ENCODE measurements at regions not wholly inside any gene's neighbourhood (a gene's known extent, or its start where the extent isn't known, plus 50 kb on each side); places are given as distances from the start of the nearest gene placed in this dataset.

DNA sequence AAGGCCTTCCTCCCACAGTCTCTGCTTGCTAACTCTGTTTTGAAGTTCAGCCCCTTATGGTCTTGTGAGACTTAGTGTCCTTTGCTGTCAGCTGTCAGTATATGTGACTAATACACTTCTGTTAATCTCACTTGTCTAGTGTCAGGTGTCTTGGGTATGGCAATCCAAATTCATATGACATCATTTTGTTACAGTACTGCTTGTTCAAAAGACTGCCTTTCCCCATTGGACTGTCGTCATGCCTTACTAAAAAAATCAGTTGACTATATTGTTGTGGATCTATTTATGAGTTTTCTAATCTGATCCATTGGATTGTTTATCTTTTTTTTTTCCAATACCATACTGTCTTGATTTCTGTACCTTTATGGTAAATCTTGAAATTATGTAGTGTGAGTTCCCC lies 611.4 kb upstream of the HS6ST1 start:
- H3K36me3 Mint-ChIP-seq (ENCODE audit: low read depth), result no peaks in the 10 kb centered on the region
- intact Hi-C loops (cut with micrococcal nuclease), result no loop called here
- no peak overlapping the region for H3K27ac Mint-ChIP-seq
- H3K27me3 Mint-ChIP-seq (ENCODE audit: low read depth), result no peaks in the 10 kb centered on the region
- peaks cover 4% of the 10 kb centered on the region for H3K9me3 Mint-ChIP-seq
- no peak for DNase-seq
- CTCF ChIA-PET, result no interaction called here
- no peak overlapping the region for H3K4me3 Mint-ChIP-seq
- H3K4me1 Mint-ChIP-seq (ENCODE audit: low read depth), result no peaks in the 10 kb centered on the region

DNA sequence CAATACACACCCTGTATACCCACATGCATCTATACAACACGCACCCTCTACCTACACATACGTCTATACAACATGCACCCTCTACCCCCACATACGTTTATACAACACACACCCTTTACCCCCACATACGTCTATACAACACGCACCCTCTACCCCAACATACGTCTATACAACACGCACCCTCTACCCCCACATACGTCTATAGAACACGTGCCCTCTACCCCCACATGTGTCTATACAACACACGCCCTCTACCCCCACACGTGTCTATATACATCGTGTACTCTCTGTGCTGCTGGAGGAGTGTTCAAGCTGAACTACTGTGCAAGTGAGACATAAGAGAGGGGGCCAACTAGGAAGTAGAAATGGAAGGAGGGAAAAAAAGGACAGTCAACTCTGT lies 621.7 kb upstream of the HS6ST1 start:
- no peaks in the 10 kb centered on the region for H3K9me3 Mint-ChIP-seq
- intact Hi-C loops (cut with micrococcal nuclease), result no loop called here
- no peak for DNase-seq
- H3K4me3 Mint-ChIP-seq, result no peak overlapping the region
- H3K27me3 Mint-ChIP-seq (ENCODE audit: low read depth), result no peaks in the 10 kb centered on the region
- H3K36me3 Mint-ChIP-seq (ENCODE audit: low read depth), result no peaks in the 10 kb centered on the region
- H3K27ac Mint-ChIP-seq, result no peak overlapping the region
- H3K4me1 Mint-ChIP-seq (ENCODE audit: low read depth), result no peaks in the 10 kb centered on the region
- CTCF ChIA-PET, result no interaction called here

DNA sequence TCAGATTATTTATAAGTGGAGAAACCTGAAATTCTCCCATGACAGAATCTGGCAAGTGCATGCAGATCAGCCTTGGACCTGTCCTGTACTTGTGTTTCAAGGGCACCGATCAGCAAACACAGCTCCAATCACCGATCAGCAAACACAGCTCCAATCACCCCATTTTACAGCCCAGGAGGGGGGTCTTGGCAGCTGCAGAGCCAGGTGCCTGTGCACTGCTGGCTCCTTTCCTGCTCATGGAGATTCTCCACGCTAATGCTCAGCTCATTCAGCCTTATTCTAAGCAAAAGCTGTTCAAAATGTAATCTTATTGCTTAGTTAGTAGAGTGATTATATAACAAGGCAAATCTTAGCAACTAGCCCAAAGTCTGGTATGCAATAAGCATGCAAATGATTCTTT lies 623.1 kb upstream of the HS6ST1 start:
- H3K27ac Mint-ChIP-seq, result no peak overlapping the region
- no peak overlapping the region for H3K4me3 Mint-ChIP-seq
- DNase-seq, result no peak
- H3K36me3 Mint-ChIP-seq (ENCODE audit: low read depth), result no peaks in the 10 kb centered on the region
- H3K4me1 Mint-ChIP-seq (ENCODE audit: low read depth), result no peaks in the 10 kb centered on the region
- H3K9me3 Mint-ChIP-seq, result no peaks in the 10 kb centered on the region
- intact Hi-C loops (cut with micrococcal nuclease), result no loop called here
- H3K27me3 Mint-ChIP-seq (ENCODE audit: low read depth), result no peaks in the 10 kb centered on the region
- CTCF ChIA-PET, result interaction anchor here (1.0 kb wide), 1 partner anchor 36 kb away, joined by 3 read pairs; no protein-coding TSS in a partner anchor

DNA sequence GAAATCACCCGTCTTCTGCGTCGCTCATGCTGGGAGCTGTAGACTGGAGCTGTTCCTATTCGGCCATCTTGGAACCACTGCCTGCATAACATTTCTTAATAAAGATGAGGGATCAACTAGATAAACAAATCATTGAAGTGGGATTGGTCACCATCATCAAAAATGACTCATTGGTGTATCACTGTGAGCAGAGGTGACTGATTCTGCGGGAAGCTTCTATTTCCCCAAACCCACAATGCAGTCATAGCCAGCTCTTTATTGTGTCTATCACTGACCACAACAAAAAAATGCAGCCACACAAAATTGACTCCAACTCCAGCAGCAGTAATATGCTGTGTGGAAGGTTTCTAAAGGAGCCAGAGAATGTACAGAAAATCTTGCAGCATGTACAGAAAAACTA lies 630.7 kb upstream of the HS6ST1 start:
- H3K9me3 Mint-ChIP-seq, result peaks cover 3% of the 10 kb centered on the region
- no peak for DNase-seq
- no peaks in the 10 kb centered on the region for H3K4me1 Mint-ChIP-seq (ENCODE audit: low read depth)
- H3K4me3 Mint-ChIP-seq, result no peak overlapping the region
- CTCF ChIA-PET, result no interaction called here
- no peak overlapping the region for H3K27ac Mint-ChIP-seq
- H3K27me3 Mint-ChIP-seq (ENCODE audit: low read depth), result peaks cover 2% of the 10 kb centered on the region
- no peaks in the 10 kb centered on the region for H3K36me3 Mint-ChIP-seq (ENCODE audit: low read depth)
- intact Hi-C loops (cut with micrococcal nuclease), result no loop called here

DNA sequence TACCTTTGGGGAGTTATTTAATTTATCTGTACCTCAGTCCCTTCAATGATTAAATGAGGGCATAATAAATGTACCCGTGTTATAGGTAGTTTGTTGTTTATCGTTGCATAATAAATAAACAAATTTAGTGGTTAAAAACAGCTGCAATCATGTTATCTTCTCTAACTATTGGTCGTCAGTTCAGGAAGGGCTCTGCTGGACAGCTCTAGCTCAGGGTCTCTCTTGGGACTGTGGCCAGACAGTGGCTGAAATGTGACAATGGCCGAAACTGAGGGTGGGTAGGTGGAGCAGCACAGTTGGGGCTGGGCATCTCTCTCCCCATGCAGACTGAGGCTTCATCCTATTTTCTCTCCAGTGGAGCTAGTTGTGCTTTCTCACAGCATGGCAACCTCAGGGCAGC lies 632.1 kb upstream of the HS6ST1 start:
- DNase-seq, result no peak
- H3K36me3 Mint-ChIP-seq (ENCODE audit: low read depth), result no peaks in the 10 kb centered on the region
- H3K4me1 Mint-ChIP-seq (ENCODE audit: low read depth), result no peaks in the 10 kb centered on the region
- H3K27me3 Mint-ChIP-seq (ENCODE audit: low read depth), result peaks cover 2% of the 10 kb centered on the region
- H3K27ac Mint-ChIP-seq, result no peak overlapping the region
- peaks cover 3% of the 10 kb centered on the region for H3K9me3 Mint-ChIP-seq
- CTCF ChIA-PET, result no interaction called here
- intact Hi-C loops (cut with micrococcal nuclease), result no loop called here
- no peak overlapping the region for H3K4me3 Mint-ChIP-seq

DNA sequence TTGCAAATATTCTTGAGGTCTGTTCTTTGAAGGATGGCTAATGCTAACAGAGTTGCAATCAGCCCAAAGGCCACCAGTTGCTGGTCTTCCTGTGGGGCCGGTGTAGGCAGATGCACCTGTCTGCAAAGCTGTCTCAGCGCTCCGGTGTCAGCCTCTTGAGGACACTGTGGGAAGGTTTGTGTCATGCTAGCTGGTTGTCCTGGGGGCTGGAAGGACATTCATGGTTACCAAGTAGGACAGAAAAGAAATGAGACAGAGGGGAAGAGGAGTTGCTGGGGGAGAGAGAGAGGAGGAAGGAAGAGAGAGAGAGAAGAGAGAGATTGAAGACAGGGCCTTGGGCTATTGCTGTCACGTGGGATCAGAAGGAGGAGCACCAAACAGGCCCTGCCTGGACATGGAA lies 639.6 kb upstream of the HS6ST1 start:
- H3K4me1 Mint-ChIP-seq (ENCODE audit: low read depth), result no peaks in the 10 kb centered on the region
- intact Hi-C loops (cut with micrococcal nuclease), result no loop called here
- no peak overlapping the region for H3K27ac Mint-ChIP-seq

DNA sequence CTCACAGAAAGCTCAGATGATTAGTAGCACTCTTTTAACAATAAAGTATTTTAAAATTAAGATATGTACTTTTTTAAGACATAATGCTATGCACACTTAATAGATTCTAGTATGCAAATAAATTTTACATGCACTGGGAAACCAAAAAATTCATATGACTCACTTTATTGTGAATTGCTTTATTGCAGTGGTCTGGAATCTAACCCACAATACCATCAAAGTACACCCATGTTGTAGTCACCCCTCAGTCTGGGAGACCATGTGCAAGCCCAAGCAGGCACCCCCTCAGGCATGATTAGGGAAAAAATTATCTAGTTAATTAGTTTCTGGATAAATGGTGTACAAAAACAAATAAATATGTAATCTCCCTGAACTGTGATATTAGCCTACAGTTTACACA lies 649.0 kb upstream of the HS6ST1 start:
- H3K4me1 Mint-ChIP-seq (ENCODE audit: low read depth), result no peaks in the 10 kb centered on the region
- H3K36me3 Mint-ChIP-seq (ENCODE audit: low read depth), result no peaks in the 10 kb centered on the region
- H3K27ac Mint-ChIP-seq, result no peak overlapping the region
- CTCF ChIA-PET, result no interaction called here
- no peaks in the 10 kb centered on the region for H3K27me3 Mint-ChIP-seq (ENCODE audit: low read depth)
- intact Hi-C loops (cut with micrococcal nuclease), result no loop called here
- DNase-seq, result no peak
- H3K9me3 Mint-ChIP-seq, result no peaks in the 10 kb centered on the region
- H3K4me3 Mint-ChIP-seq, result no peak overlapping the region

More for the DNA sequence above, 639.6 kb upstream of the HS6ST1 start:
- DNase-seq, result no peak
- CTCF ChIA-PET, result no interaction called here
- no peak overlapping the region for H3K4me3 Mint-ChIP-seq
- H3K9me3 Mint-ChIP-seq, result peaks cover 5% of the 10 kb centered on the region
- no peaks in the 10 kb centered on the region for H3K36me3 Mint-ChIP-seq (ENCODE audit: low read depth)
- no peaks in the 10 kb centered on the region for H3K27me3 Mint-ChIP-seq (ENCODE audit: low read depth)

DNA sequence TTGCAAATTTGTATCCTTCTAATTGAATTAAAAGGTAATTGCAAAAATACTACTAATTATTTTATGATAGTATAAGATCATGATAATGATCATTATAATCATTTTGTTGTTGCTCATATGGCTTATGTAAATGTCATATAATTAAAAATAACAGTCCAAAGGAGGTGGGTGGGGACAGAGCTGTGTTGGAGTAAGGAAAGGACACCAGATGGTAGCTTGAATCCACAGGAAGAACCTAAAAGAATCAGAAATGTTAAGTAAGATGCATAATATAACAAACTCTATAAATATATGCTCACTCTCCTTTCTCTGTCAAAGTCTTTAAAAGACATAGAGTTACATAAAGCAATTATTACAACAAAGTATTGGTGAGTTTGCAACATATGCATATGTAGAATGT lies 650.7 kb upstream of the HS6ST1 start:
- CTCF ChIA-PET, result no interaction called here
- no peaks in the 10 kb centered on the region for H3K4me1 Mint-ChIP-seq (ENCODE audit: low read depth)
- H3K27ac Mint-ChIP-seq, result no peak overlapping the region
- H3K27me3 Mint-ChIP-seq (ENCODE audit: low read depth), result no peaks in the 10 kb centered on the region
- intact Hi-C loops (cut with micrococcal nuclease), result no loop called here
- DNase-seq, result no peak
- no peaks in the 10 kb centered on the region for H3K36me3 Mint-ChIP-seq (ENCODE audit: low read depth)
- no peaks in the 10 kb centered on the region for H3K9me3 Mint-ChIP-seq
- H3K4me3 Mint-ChIP-seq, result no peak overlapping the region

DNA sequence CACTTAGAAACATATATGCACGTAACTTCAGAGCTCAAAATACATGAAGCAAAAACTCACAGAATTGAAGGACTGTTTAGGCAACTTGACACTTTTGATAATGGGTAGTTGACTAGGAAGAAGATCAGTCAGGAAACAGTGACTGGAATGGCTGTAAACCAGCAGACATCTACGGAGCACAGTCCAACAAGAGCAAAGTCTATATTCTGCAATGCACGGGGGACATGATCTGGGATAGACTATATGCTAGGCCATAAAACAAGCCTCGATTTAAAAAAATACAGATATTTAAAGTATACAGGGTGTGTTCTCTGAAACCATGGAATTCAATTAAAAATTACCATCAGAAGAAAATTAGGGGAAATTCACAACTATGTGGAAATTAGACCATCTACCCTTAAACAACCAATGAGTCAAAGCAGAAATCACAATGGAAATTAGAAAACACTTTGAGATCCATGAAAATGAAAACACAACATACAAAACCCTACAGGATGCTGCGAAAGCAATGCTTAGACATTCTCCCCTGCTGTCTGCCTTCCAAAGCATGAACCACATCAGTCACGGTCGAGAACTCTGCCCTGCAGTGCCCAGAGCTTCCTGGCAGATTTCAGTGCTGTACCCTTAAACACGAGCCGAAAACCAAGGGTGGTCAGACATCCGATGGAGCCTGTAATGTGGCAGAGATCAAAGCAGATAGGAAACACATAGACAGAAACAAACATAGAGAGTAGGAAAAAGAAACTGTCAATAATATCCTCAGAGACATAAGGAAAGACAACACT lies 651.9 kb upstream of the HS6ST1 start:
- intact Hi-C loops (cut with micrococcal nuclease), result no loop called here
- H3K9me3 Mint-ChIP-seq, result no peaks in the 10 kb centered on the region
- H3K4me1 Mint-ChIP-seq (ENCODE audit: low read depth), result no peaks in the 10 kb centered on the region
- DNase-seq, result no peak
- H3K36me3 Mint-ChIP-seq (ENCODE audit: low read depth), result no peaks in the 10 kb centered on the region
- H3K27ac Mint-ChIP-seq, result no peak overlapping the region
- CTCF ChIA-PET, result no interaction called here
- H3K4me3 Mint-ChIP-seq, result no peak overlapping the region
- no peaks in the 10 kb centered on the region for H3K27me3 Mint-ChIP-seq (ENCODE audit: low read depth)

DNA sequence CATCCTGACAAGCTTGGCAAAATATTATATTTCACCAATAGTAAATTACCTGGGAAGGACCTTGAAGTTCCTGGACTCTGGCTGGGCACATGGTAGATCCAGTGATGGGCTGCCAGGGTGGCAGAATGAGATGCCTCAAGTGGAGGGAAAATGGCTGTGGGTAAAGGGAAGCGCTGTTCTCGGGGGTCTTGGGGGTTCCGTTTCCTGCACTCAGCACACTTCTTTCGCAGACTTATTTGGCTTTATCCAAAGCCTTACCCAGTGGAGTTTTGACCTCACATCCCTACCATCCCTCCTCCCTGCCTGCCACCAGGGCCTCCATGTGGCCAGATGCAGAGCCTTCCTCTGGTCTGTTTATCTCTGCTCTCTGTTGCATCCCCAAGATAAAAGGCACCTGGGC lies 654.9 kb upstream of the HS6ST1 start:
- no peak for DNase-seq
- H3K27ac Mint-ChIP-seq, result no peak overlapping the region
- H3K9me3 Mint-ChIP-seq, result no peaks in the 10 kb centered on the region
- H3K4me1 Mint-ChIP-seq (ENCODE audit: low read depth), result no peaks in the 10 kb centered on the region
- H3K4me3 Mint-ChIP-seq, result no peak overlapping the region
- intact Hi-C loops (cut with micrococcal nuclease), result no loop called here
- H3K27me3 Mint-ChIP-seq (ENCODE audit: low read depth), result no peaks in the 10 kb centered on the region
- no peaks in the 10 kb centered on the region for H3K36me3 Mint-ChIP-seq (ENCODE audit: low read depth)
- CTCF ChIA-PET, result no interaction called here

DNA sequence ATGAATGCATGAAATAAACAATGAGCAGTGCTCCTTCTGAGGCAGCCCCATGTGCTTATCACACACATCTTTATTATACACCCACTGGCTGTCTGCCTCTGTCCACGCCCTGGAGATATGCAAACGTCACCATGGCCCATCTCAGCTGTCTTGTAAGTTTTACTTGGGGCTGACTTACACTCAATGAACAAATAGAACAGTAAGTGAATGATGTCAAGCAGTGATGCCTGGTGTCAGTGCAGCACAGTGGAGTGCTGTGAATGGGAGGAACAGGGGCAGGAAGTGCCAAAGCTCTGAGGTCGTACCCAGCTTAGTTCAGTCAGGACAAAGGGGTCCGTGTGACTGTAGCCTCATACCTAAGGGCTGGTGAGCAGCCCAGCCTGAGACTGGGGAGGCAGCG lies 659.5 kb upstream of the HS6ST1 start:
- H3K27me3 Mint-ChIP-seq (ENCODE audit: low read depth), result no peaks in the 10 kb centered on the region
- no peaks in the 10 kb centered on the region for H3K9me3 Mint-ChIP-seq
- no peak overlapping the region for H3K27ac Mint-ChIP-seq
- CTCF ChIA-PET, result interaction anchor here (0.7 kb wide), 1 partner anchor 37 kb away, joined by 3 read pairs; no protein-coding TSS in a partner anchor
- H3K4me1 Mint-ChIP-seq (ENCODE audit: low read depth), result no peaks in the 10 kb centered on the region
- no peaks in the 10 kb centered on the region for H3K36me3 Mint-ChIP-seq (ENCODE audit: low read depth)
- H3K4me3 Mint-ChIP-seq, result no peak overlapping the region
- DNase-seq, result no peak
- intact Hi-C loops (cut with micrococcal nuclease), result no loop called here

DNA sequence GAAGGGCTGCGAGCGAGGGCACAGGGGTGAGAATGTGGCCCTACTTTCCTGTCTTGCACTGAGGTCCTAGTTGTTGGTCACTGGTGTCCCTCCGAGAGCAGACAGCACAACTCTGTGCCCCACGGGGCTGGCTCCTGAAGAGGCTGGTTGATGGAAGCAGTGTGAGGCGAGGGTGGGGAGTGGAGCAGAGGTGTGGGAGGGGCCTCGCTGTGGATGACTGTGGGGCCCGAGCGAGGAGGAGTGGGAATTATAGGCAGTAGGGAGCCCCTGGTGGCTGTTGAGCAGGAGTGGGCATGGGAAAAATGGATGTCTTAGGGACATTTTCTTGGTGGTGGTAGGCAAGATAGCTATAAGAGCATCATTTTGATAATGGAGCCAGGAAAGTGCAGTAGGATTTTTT lies 660.5 kb upstream of the HS6ST1 start:
- no peak for DNase-seq

DNA sequence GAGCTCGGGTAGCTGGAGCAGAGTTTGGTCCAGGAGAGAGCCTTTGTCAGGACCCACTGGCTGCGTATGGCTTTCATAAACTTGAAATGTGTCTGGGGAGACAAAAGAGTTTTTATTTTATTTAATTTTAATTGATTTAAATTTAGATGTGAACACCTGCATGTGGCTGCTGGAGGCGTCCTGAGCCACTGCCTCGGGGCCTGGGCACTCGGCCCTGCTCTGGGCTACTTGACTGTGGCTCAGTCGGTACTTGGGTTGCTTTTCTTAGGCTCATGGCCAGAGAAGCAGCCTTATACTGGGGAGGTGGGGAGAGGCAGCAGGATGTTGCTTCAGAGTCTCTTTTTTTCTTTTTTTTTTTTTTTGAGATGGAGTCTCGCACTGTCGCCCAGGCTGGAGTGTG lies 661.8 kb upstream of the HS6ST1 start:
- no peaks in the 10 kb centered on the region for H3K36me3 Mint-ChIP-seq (ENCODE audit: low read depth)
- CTCF ChIA-PET, result no interaction called here
- H3K27me3 Mint-ChIP-seq (ENCODE audit: low read depth), result no peaks in the 10 kb centered on the region
- no peaks in the 10 kb centered on the region for H3K9me3 Mint-ChIP-seq
- no peak overlapping the region for H3K4me3 Mint-ChIP-seq
- no peak overlapping the region for H3K27ac Mint-ChIP-seq
- H3K4me1 Mint-ChIP-seq (ENCODE audit: low read depth), result no peaks in the 10 kb centered on the region
- no peak for DNase-seq
- intact Hi-C loops (cut with micrococcal nuclease), result no loop called here

More for the DNA sequence above, 660.5 kb upstream of the HS6ST1 start:
- no peaks in the 10 kb centered on the region for H3K36me3 Mint-ChIP-seq (ENCODE audit: low read depth)
- CTCF ChIA-PET, result no interaction called here
- H3K4me1 Mint-ChIP-seq (ENCODE audit: low read depth), result no peaks in the 10 kb centered on the region
- H3K27ac Mint-ChIP-seq, result no peak overlapping the region
- intact Hi-C loops (cut with micrococcal nuclease), result no loop called here
- no peak overlapping the region for H3K4me3 Mint-ChIP-seq
- H3K27me3 Mint-ChIP-seq (ENCODE audit: low read depth), result no peaks in the 10 kb centered on the region
- no peaks in the 10 kb centered on the region for H3K9me3 Mint-ChIP-seq

Data from activated naive CD4-positive, alpha-beta T cell treated with anti-CD3 and anti-CD28 coated beads for 36 hours (primary cell).